Vagina (tissue), 2 donors: ENCODE measurements at regions not wholly inside any gene's neighbourhood (a gene's known extent, or its start where the extent isn't known, plus 50 kb on each side); places are given as distances from the start of the nearest gene placed in this dataset.

ENCODE experiments used
- DNase-seq, 2 donors: peaks; one replicate each; pipeline ENCODE4 v3.0.0-alpha.2; 2017; ENCODE audit errors: extremely low spot score in 2 of 2
- H3K27ac ChIP-seq: fragments of 200-600 bp; sonication (generic); one replicate; pipeline ENCODE4 v1.5.1; 2019
- H3K27me3 ChIP-seq: fragments of 200-600 bp; sonication (generic); one replicate; pipeline ENCODE4 v1.5.1; 2019
- H3K36me3 ChIP-seq, 2 donors: fragments of 200-600 bp; sonication (generic); one replicate each; pipeline ENCODE4 v1.5.1; 2017 to 2019
- H3K4me1 ChIP-seq: fragments of 200-600 bp; sonication (generic); one replicate; pipeline ENCODE4 v1.5.1; 2019
- H3K4me3 ChIP-seq, 2 donors: fragments of 200-600 bp; sonication (generic); 1 replicate in 1 of 2; 2 replicates in 1 of 2; pipeline ENCODE4 v1.5.1; 2016 to 2019
- H3K9me3 ChIP-seq: fragments of 200-600 bp; sonication (generic); one replicate; pipeline ENCODE4 v1.5.1; 2019
- CTCF ChIP-seq, 3 experiments: fragments of 450-650 bp in 2 of 3; fragments of 200-600 bp in 1 of 3; sonication (generic) in 1 of 3; IDR thresholded peaks; one replicate each; pipeline ENCODE4 v1.5.1; 2017 to 2019; ENCODE audit warnings: antibody characterized with exemption in 3 of 3, mild to moderate bottlenecking in 2 of 3, moderate library complexity in 2 of 3
- POLR2A ChIP-seq, 2 donors: fragments of 450-650 bp; IDR thresholded peaks; one replicate each; pipeline ENCODE4 v1.6.1; 2017; ENCODE audit warnings: antibody characterized with exemption in 2 of 2, mild to moderate bottlenecking in 2 of 2, moderate library complexity in 2 of 2
- POLR2AphosphoS5 ChIP-seq, 2 donors: sonication (generic); formaldehyde crosslinking; IDR thresholded peaks; one replicate each; pipeline ENCODE4 v1.9.0; 2017; ENCODE audit warnings: antibody characterized with exemption in 2 of 2, mild to moderate bottlenecking in 2 of 2, low read depth in 1 of 2; ENCODE audit not compliant: insufficient read depth in 1 of 2
- intact Hi-C: fragments of 100-400 bp; cut with DNase I; formaldehyde crosslinking; loops from one replicate; pipeline ENCODE4 v1.15.1; 2023

DNA sequence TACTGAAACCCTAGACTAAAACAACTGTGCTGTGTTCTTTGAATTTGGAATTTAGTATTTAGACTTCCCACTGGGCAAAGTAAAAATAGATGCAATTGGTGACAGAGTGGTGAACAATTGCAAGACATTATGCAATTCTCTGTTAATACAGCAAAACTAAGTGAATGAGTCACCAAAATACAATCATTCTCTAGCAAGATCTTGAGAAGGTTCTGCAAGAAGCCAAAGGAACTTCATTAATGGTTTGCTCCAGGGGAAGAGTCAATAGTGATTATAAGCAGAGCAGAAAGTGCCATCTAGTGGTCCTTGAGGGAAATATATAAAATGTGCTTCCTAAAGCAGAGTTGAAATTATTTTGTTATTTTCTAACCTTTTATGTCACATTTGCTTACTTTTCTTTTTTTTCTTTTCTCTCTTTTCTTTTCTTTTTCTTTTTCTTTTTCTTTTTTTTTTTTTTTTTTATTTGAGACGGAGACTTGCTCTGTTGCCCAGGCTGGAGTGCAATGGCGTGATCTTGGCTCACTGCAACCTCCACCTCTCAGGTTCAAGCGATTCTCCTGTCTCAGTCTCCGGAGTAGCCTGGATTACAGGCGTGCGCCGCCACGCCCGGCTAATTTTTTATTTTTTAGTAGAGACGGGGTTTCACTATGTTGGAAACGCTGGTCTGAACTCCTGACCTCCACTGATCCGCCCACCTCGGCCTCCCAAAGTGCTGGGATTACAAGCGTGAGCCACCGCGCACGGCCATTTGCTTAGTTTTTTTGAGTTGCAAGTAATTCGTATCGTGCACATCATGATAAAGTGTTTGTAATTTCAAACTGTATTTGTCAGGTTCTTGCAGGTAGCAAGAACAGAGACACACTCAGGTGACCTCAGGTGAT is 99.2 kb downstream of the CTH start:
- TF ChIP-seq CTCF (IDR thresholded peaks at IDR 0.05), result peak; percentile 28 to 60 (median 41)
- TF ChIP-seq POLR2A (IDR thresholded peaks at IDR 0.05), result no peak
- peak in 1 of 2 donors; percentile 70 for TF ChIP-seq POLR2AphosphoS5 (IDR thresholded peaks at IDR 0.05; ENCODE audit: insufficient read depth in 1 of 2, low read depth in 1 of 2)
- no peaks in the 10 kb centered on the region for H3K4me1 ChIP-seq
- no peaks in the 10 kb centered on the region for H3K36me3 ChIP-seq
- H3K27me3 ChIP-seq, result no peaks in the 10 kb centered on the region
- H3K27ac ChIP-seq, result no peak overlapping the region
- intact Hi-C loops, result loop anchor here (10.0 kb wide), 1 partner anchor 65 kb away; no protein-coding TSS in a partner anchor
- H3K4me3 ChIP-seq, result no peak overlapping the region
- H3K9me3 ChIP-seq, result no peaks in the 10 kb centered on the region
- no peak for DNase-seq

DNA sequence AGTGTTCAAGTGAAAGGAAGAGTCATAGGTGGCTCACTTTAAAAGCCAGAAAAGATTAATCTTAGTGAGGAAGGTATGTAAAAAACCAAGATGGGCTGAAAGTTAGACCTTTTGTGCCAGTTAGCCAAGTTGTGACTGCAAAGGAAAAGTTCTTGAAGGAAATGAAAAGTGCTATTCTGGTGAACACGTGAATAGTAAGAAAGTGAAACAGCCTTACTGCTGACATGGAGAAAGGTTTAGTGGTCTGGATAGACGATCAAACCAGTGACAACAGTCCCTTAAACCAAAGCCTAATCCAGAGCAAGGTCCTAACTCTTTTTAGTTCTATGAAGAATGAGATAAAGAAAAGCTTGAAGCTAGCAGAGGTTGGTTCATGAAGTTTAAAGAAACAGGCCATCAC is 106.4 kb downstream of the CTH start:
- DNase-seq, result no peak
- Histone ChIP-seq H3K27me3 (no peaks in the 10 kb centered on the region), H3K4me3 (no peak overlapping the region), H3K36me3 (no peaks in the 10 kb centered on the region), H3K4me1 (no peaks in the 10 kb centered on the region), H3K27ac (no peak overlapping the region), H3K9me3 (no peaks in the 10 kb centered on the region)
- intact Hi-C loops, result loop anchor here (10.0 kb wide), 1 partner anchor 73 kb away; no protein-coding TSS in a partner anchor
- TF ChIP-seq POLR2A (IDR thresholded peaks at IDR 0.05) (no peak), POLR2AphosphoS5 (IDR thresholded peaks at IDR 0.05; ENCODE audit: insufficient read depth in 1 of 2, low read depth in 1 of 2) (no peak), CTCF (IDR thresholded peaks at IDR 0.05) (no peak)

- H3K9me3 ChIP-seq, result no peaks in the 10 kb centered on the region
- no peaks in the 10 kb centered on the region for H3K4me1 ChIP-seq
- H3K4me3 ChIP-seq, result no peak overlapping the region
- no peak overlapping the region for H3K27ac ChIP-seq
- no peaks in the 10 kb centered on the region for H3K27me3 ChIP-seq
- intact Hi-C loops, result loop anchor here (10.0 kb wide), 1 partner anchor 73 kb away; no protein-coding TSS in a partner anchor
- DNase-seq, result no peak
- TF ChIP-seq CTCF (IDR thresholded peaks at IDR 0.05), result no peak
- no peak for TF ChIP-seq POLR2AphosphoS5 (IDR thresholded peaks at IDR 0.05; ENCODE audit: insufficient read depth in 1 of 2, low read depth in 1 of 2)
- TF ChIP-seq POLR2A (IDR thresholded peaks at IDR 0.05), result no peak
- H3K36me3 ChIP-seq, result no peaks in the 10 kb centered on the region
These were observed 107.0 kb downstream of the CTH start for GRCh38 chr1:70518106-70518505.

DNA sequence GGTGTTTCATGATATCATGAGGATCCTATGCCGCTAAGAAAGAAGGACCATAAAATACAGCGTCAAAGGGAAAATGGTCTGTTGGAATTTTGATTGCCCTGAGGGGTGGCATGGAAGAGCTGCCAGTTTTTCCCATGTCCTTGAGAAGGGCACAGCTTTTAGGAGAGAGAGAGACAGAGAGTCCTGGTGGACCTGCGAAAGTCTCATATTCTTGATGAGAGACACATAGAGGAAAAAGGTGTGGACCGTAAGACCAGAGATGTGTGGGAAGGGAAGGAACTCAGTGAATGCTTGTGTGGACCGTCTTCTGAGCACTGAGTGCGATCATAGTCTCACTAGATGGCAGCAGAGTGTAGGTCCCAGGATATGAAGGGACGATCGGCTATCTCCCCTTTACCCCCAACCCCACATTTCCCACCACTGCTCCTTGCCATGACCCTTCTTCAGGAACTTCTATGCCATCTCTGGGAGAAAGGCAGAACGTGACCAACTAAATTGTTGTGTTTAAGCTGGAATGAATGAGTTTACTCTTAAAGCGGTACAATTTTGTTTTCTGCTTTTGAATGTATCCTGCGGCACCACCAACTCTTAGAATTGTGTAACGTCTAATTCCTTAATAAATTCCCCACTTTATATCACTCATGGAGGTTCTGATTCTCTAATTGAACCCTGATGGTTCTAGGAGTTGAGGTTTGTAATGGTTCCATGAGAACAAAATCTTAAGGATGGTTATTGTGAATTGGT is 117.7 kb downstream of the CTH start:
- TF ChIP-seq POLR2A (IDR thresholded peaks at IDR 0.05) (no peak), CTCF (IDR thresholded peaks at IDR 0.05) (peak in 1 of 3 experiments; percentile 8), POLR2AphosphoS5 (IDR thresholded peaks at IDR 0.05; ENCODE audit: insufficient read depth in 1 of 2, low read depth in 1 of 2) (no peak)
- Histone ChIP-seq H3K27me3 (no peaks in the 10 kb centered on the region), H3K4me3 (no peak overlapping the region), H3K36me3 (no peaks in the 10 kb centered on the region), H3K9me3 (no peaks in the 10 kb centered on the region), H3K4me1 (no peaks in the 10 kb centered on the region), H3K27ac (no peak overlapping the region)
- intact Hi-C loops, result loop anchor here (10.0 kb wide), 1 partner anchor 526 kb away; no protein-coding TSS in a partner anchor
- DNase-seq, result no peak
